ENCODE measurements at regions not wholly inside any gene's neighbourhood (a gene's known extent, or its start where the extent isn't known, plus 50 kb on each side); places are given as distances from the start of the nearest gene placed in this dataset.

DNA sequence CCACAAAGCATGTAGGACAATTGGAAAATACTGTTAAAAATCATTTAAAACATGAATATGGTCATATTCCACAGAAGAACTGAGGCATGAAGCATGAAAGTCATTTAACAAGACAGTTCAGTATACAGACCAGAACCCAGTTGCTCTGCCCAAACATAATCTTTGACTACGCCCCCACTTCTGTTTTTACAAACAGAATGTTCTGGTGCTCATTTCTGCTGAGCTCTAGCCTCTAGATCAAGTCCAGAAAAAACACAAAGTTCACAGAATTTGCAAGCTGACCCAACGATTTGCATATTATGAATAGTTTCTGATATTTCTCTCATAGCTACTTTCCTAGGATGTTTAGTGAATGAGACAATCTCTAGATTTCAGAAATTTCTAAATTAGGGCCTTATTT lies 424.9 kb downstream of the PID1 start:
- no peak overlapping the region for H3K27ac Mint-ChIP-seq
- H3K27me3 Mint-ChIP-seq (ENCODE audit: low read depth), result no peaks in the 10 kb centered on the region
- no peaks in the 10 kb centered on the region for H3K36me3 Mint-ChIP-seq (ENCODE audit: insufficient read depth in 2 of 2)
- DNase-seq (no peak), ATAC-seq (replicated peaks in 1 of 2) (no peak)
- no peak overlapping the region for H3K4me3 Mint-ChIP-seq
- no peaks in the 10 kb centered on the region for H3K4me1 Mint-ChIP-seq (ENCODE audit: low read depth)
- H3K9me3 Mint-ChIP-seq, result peaks cover 1 to 5% of the 10 kb centered on the region in 2 donors

DNA sequence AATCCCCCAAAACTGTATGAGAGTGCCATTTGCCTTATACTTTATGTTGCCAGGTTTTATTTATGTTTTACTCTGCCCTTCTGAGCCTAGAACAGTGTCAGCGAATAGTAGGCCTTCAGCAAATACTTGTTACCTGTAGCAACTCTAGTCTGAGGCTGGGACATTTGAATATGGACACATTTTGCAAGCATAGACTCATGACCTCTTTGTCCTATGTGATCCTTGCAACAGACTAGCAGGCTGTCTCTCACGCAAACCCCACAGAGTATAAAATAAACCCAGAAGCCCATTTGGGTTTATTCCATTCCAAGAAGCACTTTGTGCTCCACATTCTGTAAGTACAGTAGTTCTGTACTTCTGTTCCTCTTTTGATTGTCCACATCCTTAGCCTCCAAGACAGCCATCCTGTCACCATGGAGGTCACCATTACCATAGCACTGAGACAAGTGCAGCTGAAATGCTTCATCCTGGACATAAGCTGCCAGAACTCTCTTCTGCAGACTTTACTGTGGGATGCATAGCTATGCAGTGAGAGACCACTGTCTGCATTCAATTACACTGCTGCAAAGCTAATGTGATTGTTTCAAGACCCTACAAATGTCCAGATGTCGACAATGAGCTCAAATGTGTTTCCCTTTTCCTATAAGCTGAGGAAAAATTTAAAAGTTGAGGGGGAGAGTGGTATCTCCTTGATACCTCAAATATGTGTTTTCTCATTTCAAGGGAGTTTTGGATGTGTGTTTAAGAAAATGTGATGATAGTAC lies 425.7 kb downstream of the PID1 start:
- Mint-ChIP-seq H3K4me1 (ENCODE audit: low read depth) (no peaks in the 10 kb centered on the region), H3K27me3 (ENCODE audit: low read depth) (no peaks in the 10 kb centered on the region), H3K36me3 (ENCODE audit: insufficient read depth in 2 of 2) (no peaks in the 10 kb centered on the region), H3K4me3 (no peak overlapping the region), H3K9me3 (peaks cover 0 to 2% of the 10 kb centered on the region in 2 donors), H3K27ac (no peak overlapping the region)
- DNase-seq (no peak), ATAC-seq (replicated peaks in 1 of 2) (no peak)

DNA sequence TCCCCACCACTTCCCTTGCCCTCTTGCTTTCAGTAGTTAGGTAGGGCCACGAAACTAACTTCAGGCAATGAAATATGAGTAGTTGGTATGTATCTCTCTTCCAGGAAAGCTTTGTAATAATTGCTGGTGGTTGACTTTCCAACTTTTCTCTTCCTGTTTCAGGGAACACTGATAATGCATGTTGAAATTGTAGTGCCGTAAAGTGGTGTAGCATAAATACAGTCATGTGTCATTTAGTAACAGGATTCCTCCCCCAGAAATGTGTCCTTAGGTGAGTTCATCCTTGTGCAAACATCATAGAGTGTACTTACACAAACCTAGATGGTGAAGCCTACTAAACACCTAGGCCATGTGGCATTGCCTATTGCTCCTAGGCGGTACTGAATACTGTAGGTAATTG lies 429.2 kb downstream of the PID1 start:
- no peak overlapping the region for H3K27ac Mint-ChIP-seq
- no peaks in the 10 kb centered on the region for H3K36me3 Mint-ChIP-seq (ENCODE audit: insufficient read depth in 2 of 2)
- no peaks in the 10 kb centered on the region for H3K4me1 Mint-ChIP-seq (ENCODE audit: low read depth)
- no peak for ATAC-seq (replicated peaks in 1 of 2)
- H3K9me3 Mint-ChIP-seq, result peaks cover 0 to 2% of the 10 kb centered on the region in 2 donors
- DNase-seq, result no peak
- no peaks in the 10 kb centered on the region for H3K27me3 Mint-ChIP-seq (ENCODE audit: low read depth)
- no peak overlapping the region for H3K4me3 Mint-ChIP-seq

DNA sequence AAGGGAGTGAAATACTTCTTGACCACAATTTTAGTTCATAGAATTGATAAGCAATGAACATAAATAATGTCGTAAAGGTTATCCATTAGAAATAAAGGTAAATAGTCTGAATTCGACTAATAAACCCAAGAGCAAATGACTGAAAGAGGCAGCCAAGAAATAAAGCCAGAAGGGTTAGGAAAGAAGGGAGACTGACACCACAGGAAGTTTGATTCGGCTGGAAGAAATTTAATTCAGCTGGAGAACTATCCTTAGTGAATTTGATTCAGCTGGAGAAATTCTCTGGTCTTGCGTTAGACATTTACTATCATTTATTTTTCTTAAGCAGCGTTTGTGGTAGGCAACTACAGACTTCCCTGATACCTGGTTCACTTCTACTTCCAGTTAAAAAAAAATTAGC lies 429.6 kb downstream of the PID1 start:
- Mint-ChIP-seq H3K27ac (no peak overlapping the region), H3K27me3 (ENCODE audit: low read depth) (no peaks in the 10 kb centered on the region)

DNA sequence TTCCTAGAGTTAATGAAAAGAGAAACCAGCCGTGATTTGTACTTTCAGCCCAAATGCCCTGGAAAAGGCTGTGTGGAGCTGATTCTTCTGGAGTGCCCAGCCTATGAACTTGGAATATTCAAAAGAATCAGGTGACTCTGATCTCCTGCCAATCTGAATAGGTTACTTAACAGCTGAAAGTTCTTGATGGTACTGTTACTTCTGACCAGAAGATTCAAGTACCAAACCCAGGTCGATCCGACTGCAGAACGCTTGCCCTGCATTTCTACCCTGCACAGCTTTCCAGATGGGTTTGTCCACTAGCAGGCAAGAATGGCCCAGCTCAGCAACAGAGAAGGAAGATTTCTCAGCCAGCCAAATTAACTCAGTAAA lies 430.4 kb downstream of the PID1 start:
- no peak for DNase-seq
- no peaks in the 10 kb centered on the region for H3K4me1 Mint-ChIP-seq (ENCODE audit: low read depth)
- peaks cover 2 to 3% of the 10 kb centered on the region in 2 donors for H3K9me3 Mint-ChIP-seq
- H3K36me3 Mint-ChIP-seq (ENCODE audit: insufficient read depth in 2 of 2), result no peaks in the 10 kb centered on the region
- no peak for ATAC-seq (replicated peaks in 1 of 2)
- no peak overlapping the region for H3K27ac Mint-ChIP-seq
- no peaks in the 10 kb centered on the region for H3K27me3 Mint-ChIP-seq (ENCODE audit: low read depth)
- no peak overlapping the region for H3K4me3 Mint-ChIP-seq

More for the DNA sequence above, 429.6 kb downstream of the PID1 start:
- ATAC-seq (replicated peaks in 1 of 2), result no peak
- no peaks in the 10 kb centered on the region for H3K4me1 Mint-ChIP-seq (ENCODE audit: low read depth)
- peaks cover 0 to 2% of the 10 kb centered on the region in 2 donors for H3K9me3 Mint-ChIP-seq
- DNase-seq, result no peak
- H3K36me3 Mint-ChIP-seq (ENCODE audit: insufficient read depth in 2 of 2), result no peaks in the 10 kb centered on the region
- no peak overlapping the region for H3K4me3 Mint-ChIP-seq

DNA sequence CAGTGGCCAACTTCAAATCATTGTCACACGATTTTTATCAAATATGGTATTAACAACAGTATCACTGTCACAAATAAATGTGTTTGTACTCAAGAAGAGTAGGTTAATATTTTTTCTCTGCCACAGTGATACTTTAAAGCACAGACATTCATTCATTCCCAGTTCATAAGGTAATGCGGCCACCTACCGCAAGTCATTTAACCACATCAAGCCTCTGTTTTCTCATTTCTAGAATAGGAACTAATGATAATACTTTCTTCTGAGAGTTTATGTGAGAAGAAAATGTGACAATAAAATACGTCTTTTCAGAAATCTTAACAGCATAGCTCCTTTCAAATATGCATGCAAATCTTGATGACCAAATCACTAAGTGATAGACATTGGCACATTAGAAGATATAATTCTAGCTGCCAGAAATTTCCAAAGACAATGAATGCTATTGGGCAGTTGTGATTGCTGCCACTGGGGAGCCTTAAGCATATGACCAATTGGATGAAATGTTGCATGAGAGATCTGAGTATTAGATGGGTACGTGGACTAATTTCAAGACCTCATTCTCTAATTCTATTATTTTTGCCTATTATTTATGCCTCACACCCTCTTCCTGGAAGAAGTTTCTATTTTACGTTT lies 430.9 kb downstream of the PID1 start:
- Mint-ChIP-seq H3K4me3 (no peak overlapping the region), H3K4me1 (ENCODE audit: low read depth) (no peaks in the 10 kb centered on the region), H3K27ac (no peak overlapping the region), H3K9me3 (peaks cover 2 to 4% of the 10 kb centered on the region in 2 donors), H3K27me3 (ENCODE audit: low read depth) (no peaks in the 10 kb centered on the region), H3K36me3 (ENCODE audit: insufficient read depth in 2 of 2) (no peaks in the 10 kb centered on the region)
- no peak for DNase-seq
- no peak for ATAC-seq (replicated peaks in 1 of 2)

DNA sequence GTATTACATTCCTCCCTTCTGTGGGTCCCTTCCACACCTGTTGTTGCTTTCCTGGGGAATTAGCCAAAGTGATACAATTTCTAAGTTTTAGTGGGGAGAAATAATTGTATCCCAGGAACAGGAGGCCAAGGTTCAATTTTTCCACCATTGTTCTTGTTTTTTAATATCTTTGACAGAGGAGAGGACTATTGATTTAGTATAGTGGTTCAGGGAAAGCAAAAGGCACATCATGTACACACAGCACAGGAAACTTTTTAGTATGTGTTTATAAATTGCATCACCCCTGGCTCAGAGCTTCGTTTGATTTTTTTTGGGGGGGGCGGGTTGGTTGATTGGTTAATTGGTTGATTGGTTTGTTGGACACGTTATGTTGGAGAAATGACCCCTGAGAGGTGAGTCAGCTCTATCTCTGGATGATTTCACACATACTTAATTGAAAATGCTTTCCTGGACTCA lies 431.6 kb downstream of the PID1 start:
- H3K27me3 Mint-ChIP-seq (ENCODE audit: low read depth), result no peaks in the 10 kb centered on the region

DNA sequence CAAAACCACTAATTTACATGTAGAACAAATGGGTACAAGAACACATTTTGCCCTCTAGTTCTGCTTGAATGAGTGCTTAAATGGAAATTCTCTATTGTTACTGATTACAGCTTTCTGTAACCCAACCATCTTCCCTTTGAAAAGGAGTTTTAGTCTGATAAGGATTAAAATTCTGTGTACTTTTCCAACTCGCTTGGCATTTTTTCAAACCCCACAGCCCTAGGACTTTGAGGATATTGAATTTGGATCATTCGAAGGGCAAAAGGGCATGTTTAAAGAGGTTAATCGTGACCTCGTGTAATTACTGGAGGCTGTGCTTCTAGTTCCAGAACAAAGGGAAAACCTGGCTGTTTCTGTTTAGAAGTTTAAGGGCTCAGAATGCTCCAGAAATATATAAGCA lies 432.3 kb downstream of the PID1 start:
- no peak for ATAC-seq (replicated peaks in 1 of 2)
- no peaks in the 10 kb centered on the region for H3K36me3 Mint-ChIP-seq (ENCODE audit: insufficient read depth in 2 of 2)

More for the DNA sequence above, 431.6 kb downstream of the PID1 start:
- Mint-ChIP-seq H3K9me3 (peaks cover 2 to 4% of the 10 kb centered on the region in 2 donors), H3K4me3 (no peak overlapping the region), H3K27ac (no peak overlapping the region), H3K36me3 (ENCODE audit: insufficient read depth in 2 of 2) (no peaks in the 10 kb centered on the region), H3K4me1 (ENCODE audit: low read depth) (no peaks in the 10 kb centered on the region)
- ATAC-seq (replicated peaks in 1 of 2), result no peak
- DNase-seq, result no peak

DNA sequence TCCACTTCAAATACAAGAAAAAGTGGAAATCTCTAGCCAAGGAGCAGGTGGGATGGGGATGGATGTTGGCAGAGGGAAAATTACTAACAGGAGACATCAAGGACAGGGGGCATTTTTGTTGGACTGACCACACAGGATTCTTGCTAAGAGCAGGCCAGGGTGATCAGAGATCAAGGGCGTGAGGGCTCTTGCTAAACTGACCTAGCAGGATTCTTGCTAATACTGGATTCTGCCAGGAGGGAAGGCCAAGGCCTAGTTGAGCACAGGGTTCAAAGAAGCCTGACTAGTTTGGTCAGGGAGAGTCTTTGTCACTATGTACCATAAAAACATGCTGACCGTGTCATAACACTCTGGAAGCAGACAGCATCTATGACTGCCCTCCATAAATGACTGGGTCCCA lies 442.7 kb downstream of the PID1 start:
- ATAC-seq (replicated peaks in 1 of 2) (no peak), DNase-seq (no peak)
- peaks cover 0 to 2% of the 10 kb centered on the region in 2 donors for H3K36me3 Mint-ChIP-seq (ENCODE audit: insufficient read depth in 2 of 2)
- H3K27ac Mint-ChIP-seq, result no peak overlapping the region
- no peak overlapping the region for H3K4me3 Mint-ChIP-seq
- no peaks in the 10 kb centered on the region for H3K4me1 Mint-ChIP-seq (ENCODE audit: low read depth)
- H3K9me3 Mint-ChIP-seq, result peaks cover 4% of the 10 kb centered on the region in 2 donors
- no peaks in the 10 kb centered on the region for H3K27me3 Mint-ChIP-seq (ENCODE audit: low read depth)

More for the DNA sequence above, 432.3 kb downstream of the PID1 start:
- Mint-ChIP-seq H3K4me1 (ENCODE audit: low read depth) (no peaks in the 10 kb centered on the region), H3K27ac (no peak overlapping the region), H3K27me3 (ENCODE audit: low read depth) (no peaks in the 10 kb centered on the region), H3K9me3 (peaks cover 2 to 4% of the 10 kb centered on the region in 2 donors), H3K4me3 (no peak overlapping the region)
- DNase-seq, result no peak

DNA sequence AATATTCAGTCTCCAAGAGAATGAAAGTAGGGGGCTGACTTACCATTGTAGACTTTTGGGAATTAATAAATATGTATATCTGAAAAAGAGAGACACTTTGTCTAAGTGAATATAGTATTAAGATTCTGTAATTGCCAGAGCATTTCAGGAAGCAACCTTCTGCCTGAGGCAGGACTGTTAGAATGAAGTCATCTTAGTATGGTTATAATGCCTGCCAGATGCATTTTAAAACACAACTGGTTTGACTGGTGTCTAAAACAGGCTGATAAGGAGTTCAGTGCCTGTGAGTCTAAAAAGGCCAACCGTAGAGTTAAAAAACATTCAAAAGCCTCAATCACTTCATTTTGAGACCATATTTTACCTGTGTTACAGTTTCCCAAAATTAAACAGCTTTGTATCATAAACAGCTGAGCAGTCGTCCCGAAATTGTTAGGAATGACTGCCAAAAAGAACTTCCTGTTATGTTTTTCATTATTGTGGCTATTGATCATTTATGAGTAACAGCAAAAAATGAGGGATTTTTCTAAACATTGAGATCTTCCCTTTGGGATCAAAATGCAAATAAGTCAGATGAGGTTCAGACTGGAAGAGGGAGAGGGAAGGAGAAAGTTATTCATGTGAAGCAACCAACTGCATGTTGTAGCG lies 443.9 kb downstream of the PID1 start:
- H3K36me3 Mint-ChIP-seq (ENCODE audit: insufficient read depth in 2 of 2), result peaks cover 0 to 2% of the 10 kb centered on the region in 2 donors

DNA sequence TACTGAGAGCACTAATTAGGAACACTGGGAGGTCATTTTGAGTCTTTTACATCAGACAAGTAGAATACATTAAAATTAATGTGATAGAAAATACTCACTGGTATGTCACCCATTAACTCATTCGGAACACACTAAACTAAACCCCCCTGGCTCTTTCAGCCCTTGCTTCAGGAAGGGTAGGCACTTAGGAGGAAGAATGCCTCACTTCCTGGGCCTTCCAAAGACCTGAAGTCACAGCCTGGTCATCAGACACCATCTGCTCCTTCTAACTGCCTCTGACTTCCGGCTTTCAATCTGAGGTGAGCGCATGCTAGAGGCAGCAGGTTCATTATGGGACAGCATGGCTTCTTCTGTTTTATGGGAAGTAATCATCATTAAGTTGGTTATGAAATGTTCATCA lies 451.4 kb downstream of the PID1 start:
- no peaks in the 10 kb centered on the region for H3K27me3 Mint-ChIP-seq (ENCODE audit: low read depth)
- H3K9me3 Mint-ChIP-seq, result peaks cover 6 to 7% of the 10 kb centered on the region in 2 donors
- no peak overlapping the region for H3K4me3 Mint-ChIP-seq
- H3K36me3 Mint-ChIP-seq (ENCODE audit: insufficient read depth in 2 of 2), result peaks cover 0 to 2% of the 10 kb centered on the region in 2 donors
- H3K27ac Mint-ChIP-seq, result no peak overlapping the region
- ATAC-seq (replicated peaks in 1 of 2), result no peak
- no peaks in the 10 kb centered on the region for H3K4me1 Mint-ChIP-seq (ENCODE audit: low read depth)
- DNase-seq, result no peak

More for the DNA sequence above, 443.9 kb downstream of the PID1 start:
- H3K9me3 Mint-ChIP-seq, result peaks cover 4% of the 10 kb centered on the region in 2 donors
- no peak overlapping the region for H3K4me3 Mint-ChIP-seq
- no peaks in the 10 kb centered on the region for H3K27me3 Mint-ChIP-seq (ENCODE audit: low read depth)
- DNase-seq (no peak), ATAC-seq (replicated peaks in 1 of 2) (no peak)
- H3K4me1 Mint-ChIP-seq (ENCODE audit: low read depth), result no peaks in the 10 kb centered on the region
- no peak overlapping the region for H3K27ac Mint-ChIP-seq

DNA sequence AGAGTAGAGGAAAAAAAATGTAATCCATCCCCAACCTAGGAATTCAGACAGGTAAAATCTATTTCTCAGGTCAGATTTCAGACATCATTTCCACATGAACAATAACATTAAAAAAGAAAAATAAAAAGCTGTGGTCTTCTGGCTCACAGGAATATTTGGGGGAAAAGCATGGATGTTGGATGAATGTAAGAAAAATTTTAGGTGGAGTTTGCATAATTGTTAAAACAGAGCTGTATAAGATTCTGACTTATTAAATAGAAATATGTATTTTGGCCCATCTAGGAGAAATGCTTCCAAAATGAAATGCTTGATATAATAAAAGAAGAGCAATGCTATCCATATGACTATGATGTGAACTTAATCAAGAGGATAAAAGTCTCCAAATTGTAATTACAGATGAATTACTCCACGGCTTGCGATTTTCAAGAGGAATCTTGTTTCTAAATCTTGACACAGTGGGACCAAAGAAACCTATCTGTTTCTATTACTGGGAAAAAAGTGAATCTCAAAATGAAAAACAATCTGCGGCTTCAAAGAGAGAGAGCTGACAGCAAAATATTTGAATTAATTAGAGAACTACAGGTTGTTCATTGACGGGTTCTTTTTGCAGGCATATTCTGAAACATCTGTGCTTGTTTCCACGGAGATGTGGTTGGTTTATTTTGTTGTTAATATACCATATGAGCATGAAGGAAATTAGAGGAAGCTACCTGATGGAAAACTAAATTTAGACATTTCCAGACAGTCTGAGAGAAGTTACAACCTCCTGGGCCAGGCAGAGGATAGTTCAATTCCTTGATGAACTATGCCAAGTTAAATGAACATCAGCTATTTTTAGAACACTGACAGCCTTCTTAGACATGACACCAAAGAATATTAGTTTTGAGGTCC lies 468.7 kb downstream of the PID1 start:
- no peak overlapping the region for H3K4me3 Mint-ChIP-seq
- H3K9me3 Mint-ChIP-seq, result peaks cover 4 to 8% of the 10 kb centered on the region in 2 donors
- no peaks in the 10 kb centered on the region for H3K27me3 Mint-ChIP-seq (ENCODE audit: low read depth)
- no peaks in the 10 kb centered on the region for H3K36me3 Mint-ChIP-seq (ENCODE audit: insufficient read depth in 2 of 2)
- no peak for DNase-seq
- no peak overlapping the region for H3K27ac Mint-ChIP-seq
- no peaks in the 10 kb centered on the region for H3K4me1 Mint-ChIP-seq (ENCODE audit: low read depth)
- no peak for ATAC-seq (replicated peaks in 1 of 2)
